ENCODE measurements at regions not wholly inside any gene's neighbourhood (a gene's known extent, or its start where the extent isn't known, plus 50 kb on each side); places are given as distances from the start of the nearest gene placed in this dataset.

DNA sequence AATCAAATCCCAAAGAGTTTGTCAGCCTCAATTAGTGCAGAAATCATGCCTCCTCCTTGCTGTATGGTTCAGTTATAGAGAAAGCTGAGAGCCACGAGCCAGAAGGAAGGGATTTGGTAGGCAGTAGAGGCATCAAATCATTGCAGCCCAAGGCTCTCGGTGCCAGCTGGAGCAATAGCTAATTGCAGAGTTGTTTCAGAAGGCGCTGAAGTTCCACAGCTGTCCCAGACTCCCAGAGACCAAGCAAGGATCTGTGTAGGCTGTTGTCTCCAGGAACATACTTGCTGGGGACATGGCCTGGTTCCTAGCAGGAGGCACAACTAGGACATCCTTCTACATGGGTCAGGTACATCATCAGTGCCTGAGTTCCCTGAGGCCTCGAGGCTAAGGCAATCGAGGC lies 80.4 kb upstream of the WSCD2 start:
- TF ChIP-seq, protein P1, sequence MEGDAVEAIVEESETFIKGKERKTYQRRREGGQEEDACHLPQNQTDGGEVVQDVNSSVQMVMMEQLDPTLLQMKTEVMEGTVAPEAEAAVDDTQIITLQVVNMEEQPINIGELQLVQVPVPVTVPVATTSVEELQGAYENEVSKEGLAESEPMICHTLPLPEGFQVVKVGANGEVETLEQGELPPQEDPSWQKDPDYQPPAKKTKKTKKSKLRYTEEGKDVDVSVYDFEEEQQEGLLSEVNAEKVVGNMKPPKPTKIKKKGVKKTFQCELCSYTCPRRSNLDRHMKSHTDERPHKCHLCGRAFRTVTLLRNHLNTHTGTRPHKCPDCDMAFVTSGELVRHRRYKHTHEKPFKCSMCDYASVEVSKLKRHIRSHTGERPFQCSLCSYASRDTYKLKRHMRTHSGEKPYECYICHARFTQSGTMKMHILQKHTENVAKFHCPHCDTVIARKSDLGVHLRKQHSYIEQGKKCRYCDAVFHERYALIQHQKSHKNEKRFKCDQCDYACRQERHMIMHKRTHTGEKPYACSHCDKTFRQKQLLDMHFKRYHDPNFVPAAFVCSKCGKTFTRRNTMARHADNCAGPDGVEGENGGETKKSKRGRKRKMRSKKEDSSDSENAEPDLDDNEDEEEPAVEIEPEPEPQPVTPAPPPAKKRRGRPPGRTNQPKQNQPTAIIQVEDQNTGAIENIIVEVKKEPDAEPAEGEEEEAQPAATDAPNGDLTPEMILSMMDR (IDR thresholded peaks at IDR 0.05; ENCODE audit: low read depth, low read length, poor library complexity, severe bottlenecking) = no peak
- TF ChIP-seq EZH2phosphoT487 (IDR thresholded peaks at IDR 0.05; ENCODE audit: borderline replicate concordance, low read length) = no peak

All from DOHH2 (cell line).